Aorta (tissue), 5 donors: ENCODE measurements at regions not wholly inside any gene's neighbourhood (a gene's known extent, or its start where the extent isn't known, plus 50 kb on each side); places are given as distances from the start of the nearest gene placed in this dataset.

Experiments
- ATAC-seq: fragments of 200-7000 bp; cut with Tn5 transposase; one replicate; pipeline ENCODE4 v1.9.1; 2022; ENCODE audit warnings: moderate library complexity; ENCODE audit not compliant: low FRiP score
- DNase-seq, 2 donors: peaks; one replicate each; pipeline ENCODE4 v3.0.0-alpha.2; 2020
- H3K27ac ChIP-seq, 2 donors: one replicate each; pipeline ENCODE4 v1.5.1; 2013; ENCODE audit warnings: low read length in 2 of 2, mild to moderate bottlenecking in 2 of 2, moderate library complexity in 2 of 2, control low read depth in 1 of 2, inconsistent platforms in 1 of 2, low read depth in 1 of 2
- H3K27me3 ChIP-seq, 2 donors: one replicate each; pipeline ENCODE4 v1.6.1; 2013; ENCODE audit warnings: control low read depth in 1 of 2, low read length in 1 of 2, mild to moderate bottlenecking in 1 of 2, moderate library complexity in 1 of 2; ENCODE audit not compliant: insufficient read depth in 2 of 2, control insufficient read depth in 1 of 2
- H3K36me3 ChIP-seq, 2 donors: one replicate each; pipeline ENCODE4 v1.6.1; 2013; ENCODE audit warnings: control low read depth in 1 of 2, low read length in 1 of 2, mild to moderate bottlenecking in 1 of 2; ENCODE audit not compliant: insufficient read depth in 2 of 2, control insufficient read depth in 1 of 2
- H3K4me1 ChIP-seq, 2 donors: one replicate each; pipeline ENCODE4 v1.6.1; 2013; ENCODE audit warnings: low read length in 2 of 2, control low read depth in 1 of 2, mild to moderate bottlenecking in 1 of 2, moderate library complexity in 1 of 2; ENCODE audit not compliant: insufficient read depth in 2 of 2, control insufficient read depth in 1 of 2
- H3K4me3 ChIP-seq, 2 donors: one replicate each; pipeline ENCODE4 v1.5.1; 2013; ENCODE audit warnings: low read length in 2 of 2, control low read depth in 1 of 2, mild to moderate bottlenecking in 1 of 2
- H3K9me3 ChIP-seq: one replicate; pipeline ENCODE4 v1.6.1; 2013; ENCODE audit warnings: mild to moderate bottlenecking, low read length; ENCODE audit not compliant: control insufficient read depth
- WGBS, 2 donors: extraction: QIAGEN DNeasy Blood & Tissue Kit; methylation state at CpG; one replicate each; pipeline ENCODE4 v1.1.7; 2013; 5-methylcytosine and 5-hydroxymethylcytosine counted together
- intact Hi-C, 2 donors: fragments of 100-400 bp; cut with DNase I; formaldehyde crosslinking; loops; one replicate each; pipeline versions ENCODE4 v1.14.2 to v1.15.0; 2022
- donor health status: healthy with polysubstance abuse.
- donor health status: Bipolar disorder and iron deficiency.
- donor health status: DM: no; HTN: no; CAD: no.
- donor health status: DM: no; HTN: no; CAD: no.
- donor health status: DM: yes; HTN: yes; CAD: no.

DNA sequence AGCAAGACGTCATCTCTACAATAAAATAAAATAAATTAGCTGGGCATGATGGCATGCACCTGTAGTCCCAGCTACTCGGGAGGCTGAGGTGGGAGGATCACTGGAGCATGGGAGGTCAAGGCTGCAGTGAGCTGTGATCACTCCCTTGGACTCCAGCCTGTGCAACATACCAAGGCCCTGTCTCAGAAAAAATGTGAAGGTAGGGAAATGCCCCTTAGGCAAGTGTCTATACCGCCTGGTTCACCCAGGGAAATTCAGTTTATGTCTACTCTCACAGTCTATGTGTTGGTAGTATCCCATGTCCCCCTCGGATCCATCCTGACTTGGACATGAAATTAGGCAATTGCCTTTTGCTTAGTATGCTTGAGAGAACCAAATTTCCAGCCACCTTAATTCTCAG, 88.4 kb upstream of the TMEM132C start:
- DNase-seq (no peak), ATAC-seq (no peak)
- H3K27me3 ChIP-seq = no peaks in the 10 kb centered on the region
- 74 to 75% methylated on average over 4 of the region's 4 CpGs for WGBS, 2 donors
- no peaks in the 10 kb centered on the region for H3K4me1 ChIP-seq
- intact Hi-C loops = no loop called here
- no peak overlapping the region for H3K27ac ChIP-seq
- no peak overlapping the region for H3K4me3 ChIP-seq
- H3K36me3 ChIP-seq = no peaks in the 10 kb centered on the region
- no peaks in the 10 kb centered on the region for H3K9me3 ChIP-seq

DNA sequence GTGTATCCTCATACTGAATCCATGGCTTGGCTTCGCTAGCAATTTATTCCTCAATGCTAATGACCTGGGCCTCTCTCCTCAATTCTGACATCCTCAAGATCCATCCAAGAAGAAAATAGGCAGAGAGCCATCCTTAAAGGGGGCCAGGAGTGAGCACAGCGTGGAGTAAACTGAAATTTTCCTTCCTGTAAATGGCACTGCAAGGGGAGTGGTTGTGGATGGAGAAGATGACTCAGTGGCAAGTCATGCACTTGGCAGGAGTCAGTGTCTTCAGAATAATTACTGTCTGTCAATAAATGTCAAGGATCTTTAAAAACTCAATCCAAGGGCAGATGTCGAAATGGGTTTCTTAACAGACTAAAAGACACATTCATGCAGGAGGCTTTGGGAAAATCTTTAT, 88.0 kb upstream of the TMEM132C start:
- intact Hi-C loops = no loop called here
- Histone ChIP-seq H3K36me3 (no peaks in the 10 kb centered on the region), H3K27me3 (no peaks in the 10 kb centered on the region), H3K9me3 (no peaks in the 10 kb centered on the region), H3K4me1 (no peaks in the 10 kb centered on the region), H3K27ac (no peak overlapping the region), H3K4me3 (no peak overlapping the region)
- ATAC-seq (no peak), DNase-seq (no peak)
- 75 to 86% methylated on average over 3 of the region's 3 CpGs for WGBS, 2 donors

DNA sequence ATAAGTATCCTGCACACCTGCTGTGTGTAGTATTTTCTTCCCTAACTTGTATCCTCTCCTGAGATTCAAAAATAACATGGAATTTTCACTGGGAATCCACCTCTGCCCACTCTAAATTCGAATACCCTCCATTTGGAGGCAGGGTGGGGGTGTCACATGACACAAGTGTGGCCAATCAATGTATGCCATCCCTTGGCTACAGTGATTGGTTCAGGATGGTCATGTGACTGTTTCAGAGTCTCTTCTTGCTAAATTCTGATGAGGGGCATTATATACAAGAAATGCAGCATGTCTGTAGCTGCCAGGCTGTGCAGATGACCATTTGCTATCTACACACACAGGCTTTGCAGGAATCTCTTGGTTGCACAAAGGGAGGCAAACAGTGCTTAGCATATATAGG, 86.8 kb upstream of the TMEM132C start:
- intact Hi-C loops = no loop called here
- H3K27me3 ChIP-seq = no peaks in the 10 kb centered on the region
- H3K9me3 ChIP-seq = no peaks in the 10 kb centered on the region
- no peaks in the 10 kb centered on the region for H3K4me1 ChIP-seq
- no peak overlapping the region for H3K4me3 ChIP-seq
- whole genome bisulfite sequencing, 2 donors = 60 to 64% methylated on average over 1 of the region's 1 CpG
- no peak overlapping the region for H3K27ac ChIP-seq
- no peaks in the 10 kb centered on the region for H3K36me3 ChIP-seq
- ATAC-seq (no peak), DNase-seq (no peak)

DNA sequence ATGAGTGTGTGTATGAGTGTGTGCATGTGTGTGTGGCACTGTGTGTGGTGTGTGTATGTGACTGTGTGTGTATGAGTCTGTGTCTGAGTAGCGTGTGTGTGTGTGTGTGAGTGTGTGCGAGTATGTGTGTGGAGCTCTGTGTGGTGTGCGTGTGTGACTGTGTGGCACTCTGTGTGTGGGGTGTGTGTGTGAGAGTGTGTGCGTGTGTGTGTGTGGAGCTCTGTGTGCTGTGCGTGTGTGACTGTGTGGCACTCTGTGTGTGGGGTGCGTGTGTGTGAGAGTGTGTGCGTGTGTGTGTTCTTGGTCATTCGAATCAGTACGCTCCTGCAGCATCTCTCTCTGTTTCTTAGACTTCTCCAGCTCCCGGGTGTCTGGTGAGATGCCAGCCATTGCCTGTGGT, 76.9 kb upstream of the TMEM132C start:
- no peaks in the 10 kb centered on the region for H3K36me3 ChIP-seq
- ATAC-seq (no peak), DNase-seq (no peak)
- peaks cover 2% of the 10 kb centered on the region for H3K9me3 ChIP-seq
- no peak overlapping the region for H3K4me3 ChIP-seq
- no peaks in the 10 kb centered on the region for H3K27me3 ChIP-seq
- H3K27ac ChIP-seq = no peak overlapping the region
- no peaks in the 10 kb centered on the region for H3K4me1 ChIP-seq
- 77 to 92% methylated on average over 9 to 10 of the region's 10 CpGs for WGBS, 2 donors
- intact Hi-C loops = no loop called here

DNA sequence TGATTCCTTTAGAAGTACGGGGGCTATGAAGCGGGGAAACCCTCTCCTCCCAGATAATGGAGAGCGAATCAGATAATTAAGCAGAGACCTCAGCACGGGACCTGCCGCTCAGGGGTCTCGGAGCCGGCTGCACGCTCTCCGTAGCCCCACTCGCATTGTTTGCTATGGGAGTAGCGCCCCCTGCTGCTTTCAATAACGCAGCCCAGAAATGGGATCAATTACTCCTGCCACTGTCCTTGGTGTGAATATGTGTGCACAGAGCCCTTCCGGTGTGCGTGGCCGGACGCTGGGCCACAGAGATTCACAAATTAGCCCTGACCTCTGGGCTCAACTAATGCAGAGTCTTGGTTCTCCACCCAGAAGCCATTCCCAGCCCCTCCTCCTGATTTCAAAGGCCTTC, 76.4 kb upstream of the TMEM132C start:
- intact Hi-C loops = no loop called here
- ATAC-seq (no peak), DNase-seq (no peak)
- 12% methylated on average over 16 of the region's 16 CpGs for WGBS, 2 donors
- Histone ChIP-seq H3K9me3 (peaks cover 2% of the 10 kb centered on the region), H3K27ac (no peak overlapping the region), H3K4me3 (no peak overlapping the region), H3K4me1 (no peaks in the 10 kb centered on the region), H3K36me3 (no peaks in the 10 kb centered on the region), H3K27me3 (no peaks in the 10 kb centered on the region)

DNA sequence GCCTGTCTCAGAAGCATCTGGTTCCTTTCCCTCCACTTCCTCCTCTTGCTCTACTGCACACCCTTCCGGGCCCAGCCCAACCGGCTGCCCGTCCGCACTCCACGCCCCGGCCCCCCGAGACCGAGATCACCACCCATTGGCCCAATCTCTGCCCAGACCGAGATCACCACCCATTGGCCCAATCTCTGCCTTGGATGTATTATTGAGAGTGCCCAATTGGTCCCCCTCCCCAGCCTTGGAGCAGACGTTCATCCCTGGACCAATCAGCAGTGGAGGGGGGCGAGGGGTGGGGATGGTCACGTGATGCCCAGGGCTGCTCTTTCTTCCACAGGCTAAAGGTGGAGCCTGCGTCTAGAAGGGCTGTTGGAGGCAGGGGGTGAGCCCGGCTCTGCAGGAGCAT, 75.6 kb upstream of the TMEM132C start:
- Histone ChIP-seq H3K9me3 (peaks cover 2% of the 10 kb centered on the region), H3K27me3 (no peaks in the 10 kb centered on the region), H3K4me1 (no peaks in the 10 kb centered on the region), H3K36me3 (no peaks in the 10 kb centered on the region), H3K27ac (no peak overlapping the region), H3K4me3 (no peak overlapping the region)
- no peak for ATAC-seq
- 70 to 78% methylated on average over 14 of the region's 14 CpGs for WGBS, 2 donors
- DNase-seq = no peak
- intact Hi-C loops = no loop called here

DNA sequence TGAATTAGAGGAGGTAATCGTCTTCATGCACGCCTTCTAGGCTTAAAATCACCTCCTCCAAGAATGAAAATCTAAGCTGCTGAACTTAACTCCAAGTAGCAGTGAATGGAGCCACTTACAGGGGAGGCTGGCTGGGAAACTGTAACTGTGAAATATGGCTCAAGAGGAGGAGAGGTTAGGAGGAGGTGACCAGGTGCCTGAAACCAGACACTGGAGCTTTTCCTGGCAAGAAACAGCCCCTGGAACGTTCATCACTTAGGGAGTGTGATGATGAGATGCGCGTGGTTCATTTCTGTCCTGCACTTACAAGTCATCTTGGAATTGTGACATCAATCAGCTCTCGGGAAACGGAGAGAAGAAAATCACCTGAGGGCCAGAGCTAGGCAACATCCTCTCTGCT, 62.3 kb upstream of the TMEM132C start:
- Histone ChIP-seq H3K4me3 (no peak overlapping the region), H3K27me3 (peaks cover 0 to 2% of the 10 kb centered on the region in 2 donors), H3K27ac (no peak overlapping the region), H3K4me1 (no peaks in the 10 kb centered on the region), H3K36me3 (no peaks in the 10 kb centered on the region), H3K9me3 (peaks cover 4% of the 10 kb centered on the region)
- 70 to 73% methylated on average over 7 of the region's 7 CpGs for WGBS, 2 donors
- intact Hi-C loops = no loop called here
- ATAC-seq (no peak), DNase-seq (no peak)

DNA sequence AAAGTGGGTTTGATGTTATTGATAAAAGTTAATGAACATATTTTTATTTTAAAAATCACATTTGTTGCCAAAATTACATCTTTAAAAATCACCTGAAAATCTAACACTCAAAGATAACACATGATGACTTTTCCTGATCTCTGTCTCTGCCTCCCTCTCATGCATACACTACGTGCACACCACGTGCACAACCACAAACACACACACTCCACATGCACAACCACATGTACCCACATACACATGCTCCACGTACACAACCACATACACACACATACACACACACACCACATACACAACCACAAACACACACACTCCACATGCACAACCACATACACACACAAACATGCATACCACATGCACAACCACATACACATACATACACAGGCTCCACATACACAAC, 61.8 kb upstream of the TMEM132C start:
- DNase-seq (no peak), ATAC-seq (no peak)
- Histone ChIP-seq H3K4me3 (no peak overlapping the region), H3K36me3 (no peaks in the 10 kb centered on the region), H3K27me3 (peaks cover 0 to 2% of the 10 kb centered on the region in 2 donors), H3K27ac (no peak overlapping the region), H3K9me3 (peaks cover 4% of the 10 kb centered on the region), H3K4me1 (no peaks in the 10 kb centered on the region)
- intact Hi-C loops = no loop called here
- WGBS, 2 donors = 70 to 86% methylated on average over 3 of the region's 3 CpGs

DNA sequence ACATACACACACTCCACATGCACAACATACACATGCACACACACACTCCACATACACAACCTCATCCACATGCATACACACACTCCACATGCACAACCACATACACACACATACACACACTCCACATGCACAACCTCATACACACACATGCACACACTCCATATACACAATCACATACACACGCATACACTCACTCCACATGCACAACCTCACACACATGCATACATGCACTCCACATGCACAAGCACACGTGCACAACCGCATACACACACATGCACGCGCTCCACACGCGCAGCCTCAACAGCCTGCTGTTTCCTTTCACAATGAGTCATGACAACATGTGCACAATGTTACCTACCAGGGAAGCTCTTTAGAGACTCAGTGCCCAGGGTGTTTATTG, 61.2 kb upstream of the TMEM132C start:
- Histone ChIP-seq H3K27me3 (peaks cover 0 to 2% of the 10 kb centered on the region in 2 donors), H3K4me1 (no peaks in the 10 kb centered on the region), H3K36me3 (no peaks in the 10 kb centered on the region), H3K9me3 (peaks cover 5% of the 10 kb centered on the region), H3K27ac (no peak overlapping the region), H3K4me3 (no peak overlapping the region)
- ATAC-seq (no peak), DNase-seq (no peak)
- intact Hi-C loops = no loop called here
- WGBS, 2 donors = 81 to 94% methylated on average over 7 of the region's 7 CpGs
